ENCODE measurements at regions not wholly inside any gene's neighbourhood (a gene's known extent, or its start where the extent isn't known, plus 50 kb on each side); places are given as distances from the start of the nearest gene placed in this dataset.

DNA sequence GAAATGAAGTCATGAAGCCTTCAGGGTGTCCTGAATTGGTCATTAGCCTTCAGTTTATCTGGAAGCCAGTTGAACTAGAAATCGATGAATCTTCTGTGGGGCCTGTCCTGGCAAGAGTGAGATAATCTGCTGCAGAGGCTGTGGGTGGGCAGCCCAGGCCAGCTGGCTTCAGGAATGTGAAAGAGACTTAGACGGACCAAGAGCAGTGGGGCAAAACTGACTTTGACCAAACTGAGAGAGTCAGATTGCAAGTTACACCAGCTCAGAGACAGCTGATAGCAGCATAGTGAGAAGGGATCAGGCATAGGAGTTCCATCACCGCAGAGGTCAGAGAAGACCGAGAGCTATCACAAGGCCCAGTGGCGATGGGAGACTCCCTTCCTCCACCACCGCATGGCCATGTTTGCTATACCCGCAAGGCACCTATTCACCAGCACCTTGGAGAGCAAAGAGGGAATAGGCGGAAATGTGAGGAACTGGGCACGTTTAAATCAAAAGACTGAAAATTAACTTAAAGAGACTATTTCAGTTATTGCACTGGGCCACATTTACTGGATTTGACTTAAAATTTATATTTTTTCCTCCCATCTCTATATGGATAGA, 50.0 kb upstream of the GLIS3 start:
- TF ChIP-seq, protein P1, sequence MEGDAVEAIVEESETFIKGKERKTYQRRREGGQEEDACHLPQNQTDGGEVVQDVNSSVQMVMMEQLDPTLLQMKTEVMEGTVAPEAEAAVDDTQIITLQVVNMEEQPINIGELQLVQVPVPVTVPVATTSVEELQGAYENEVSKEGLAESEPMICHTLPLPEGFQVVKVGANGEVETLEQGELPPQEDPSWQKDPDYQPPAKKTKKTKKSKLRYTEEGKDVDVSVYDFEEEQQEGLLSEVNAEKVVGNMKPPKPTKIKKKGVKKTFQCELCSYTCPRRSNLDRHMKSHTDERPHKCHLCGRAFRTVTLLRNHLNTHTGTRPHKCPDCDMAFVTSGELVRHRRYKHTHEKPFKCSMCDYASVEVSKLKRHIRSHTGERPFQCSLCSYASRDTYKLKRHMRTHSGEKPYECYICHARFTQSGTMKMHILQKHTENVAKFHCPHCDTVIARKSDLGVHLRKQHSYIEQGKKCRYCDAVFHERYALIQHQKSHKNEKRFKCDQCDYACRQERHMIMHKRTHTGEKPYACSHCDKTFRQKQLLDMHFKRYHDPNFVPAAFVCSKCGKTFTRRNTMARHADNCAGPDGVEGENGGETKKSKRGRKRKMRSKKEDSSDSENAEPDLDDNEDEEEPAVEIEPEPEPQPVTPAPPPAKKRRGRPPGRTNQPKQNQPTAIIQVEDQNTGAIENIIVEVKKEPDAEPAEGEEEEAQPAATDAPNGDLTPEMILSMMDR (conservative IDR thresholded peaks at IDR 0.05; ENCODE audit: low read depth) = no peak
- no peak for DNase-seq (ENCODE audit: low spot score)
- ChIA-PET POLR2A (ENCODE audit: low non-redundant PET) (no interaction called here), CTCF (no interaction called here)
- no peak overlapping the region for H3K27ac ChIP-seq

Measured in RWPE1 (cell line).